ENCODE measurements at regions not wholly inside any gene's neighbourhood (a gene's known extent, or its start where the extent isn't known, plus 50 kb on each side); places are given as distances from the start of the nearest gene placed in this dataset.
"Not testable (repeated sequence)": the region's sequence is repeated elsewhere in the genome, so short reads cannot be mapped to it uniquely, and the experiment has no call there.

DNA sequence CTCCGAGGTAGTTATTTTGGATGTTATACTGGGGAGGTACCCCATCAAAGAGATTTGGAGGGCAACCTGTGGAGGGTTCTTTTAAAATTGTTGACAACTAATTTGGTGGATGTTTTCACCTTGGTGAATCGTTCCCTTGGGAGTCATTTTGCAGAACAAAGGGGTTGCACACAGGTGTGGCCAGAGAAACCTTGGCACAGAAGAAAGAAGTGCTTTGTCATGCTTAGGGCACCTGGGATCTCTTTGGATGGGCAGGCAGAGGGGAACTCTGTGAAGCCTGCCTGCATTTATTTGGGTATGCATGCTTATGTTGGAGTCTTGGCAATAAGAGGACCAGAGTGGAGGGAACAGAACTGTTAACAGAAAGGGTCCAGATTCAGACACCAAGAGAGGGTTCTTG is 376.4 kb upstream of the AMELY start:
- peak overlapping the region; percentile 72 for H3K4me3 Mint-ChIP-seq
- not testable (repeated sequence) for H3K9me3 Mint-ChIP-seq; H3K27me3 Mint-ChIP-seq; H3K27ac Mint-ChIP-seq; ATAC-seq (replicated peaks)
- H3K4me1 Mint-ChIP-seq: peaks cover 30% of the 10 kb centered on the region
- peaks cover 96% of the 10 kb centered on the region for H3K36me3 Mint-ChIP-seq (ENCODE audit: low read depth)

DNA sequence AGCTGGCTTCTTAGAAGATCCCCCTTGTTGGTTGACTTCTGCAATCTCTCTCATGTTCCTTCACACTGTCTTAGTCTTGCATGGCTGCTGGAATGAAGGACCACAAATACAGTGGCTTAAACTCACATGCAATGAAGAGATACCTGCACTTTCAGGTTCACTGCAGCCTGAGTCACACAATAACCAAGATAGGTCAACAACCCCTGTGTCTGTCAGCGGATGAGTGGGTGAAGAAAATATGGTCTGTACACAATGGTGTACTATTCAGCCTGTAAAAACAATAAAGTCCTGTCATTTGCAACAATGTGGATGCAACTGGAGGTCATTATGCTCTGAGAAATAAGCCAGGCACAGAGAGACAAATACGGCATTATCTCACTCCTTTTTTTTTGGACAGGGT is 373.8 kb upstream of the AMELY start:
- peaks cover 94% of the 10 kb centered on the region for H3K36me3 Mint-ChIP-seq (ENCODE audit: low read depth)
- no peaks in the 10 kb centered on the region for H3K9me3 Mint-ChIP-seq
- H3K27ac Mint-ChIP-seq: peak overlapping the region; percentile 63
- peak overlapping the region; percentile 64 for H3K4me3 Mint-ChIP-seq
- peaks cover 21% of the 10 kb centered on the region for H3K4me1 Mint-ChIP-seq
- ATAC-seq (replicated peaks): peak; percentile 63
- no peaks in the 10 kb centered on the region for H3K27me3 Mint-ChIP-seq

DNA sequence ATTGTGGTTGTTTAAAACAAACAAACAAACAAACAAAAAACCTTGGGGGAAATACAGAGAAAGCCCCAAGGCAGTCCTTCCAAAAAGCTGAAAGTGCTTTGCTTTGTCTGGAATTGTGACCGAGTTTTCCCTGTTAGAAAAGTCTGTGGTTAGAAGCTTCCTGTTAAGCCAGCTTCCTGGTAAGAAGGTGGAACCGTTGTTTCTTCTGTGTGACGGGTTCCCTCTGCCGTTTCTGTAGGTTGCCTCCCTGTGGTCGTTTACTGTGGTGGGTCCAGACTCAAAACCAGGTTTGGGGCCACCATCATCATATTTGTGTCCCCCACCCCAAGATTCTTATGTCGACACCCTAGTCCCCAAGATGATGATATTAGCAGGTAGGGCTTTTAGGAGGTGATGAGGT is 371.4 kb upstream of the AMELY start:
- peak overlapping the region; percentile 85 for H3K27ac Mint-ChIP-seq
- H3K4me1 Mint-ChIP-seq: peaks cover 16% of the 10 kb centered on the region
- H3K27me3 Mint-ChIP-seq: no peaks in the 10 kb centered on the region
- H3K9me3 Mint-ChIP-seq: no peaks in the 10 kb centered on the region
- ATAC-seq (replicated peaks): no peak
- peaks cover 95% of the 10 kb centered on the region for H3K36me3 Mint-ChIP-seq (ENCODE audit: low read depth)
- peak overlapping the region; percentile 62 for H3K4me3 Mint-ChIP-seq

DNA sequence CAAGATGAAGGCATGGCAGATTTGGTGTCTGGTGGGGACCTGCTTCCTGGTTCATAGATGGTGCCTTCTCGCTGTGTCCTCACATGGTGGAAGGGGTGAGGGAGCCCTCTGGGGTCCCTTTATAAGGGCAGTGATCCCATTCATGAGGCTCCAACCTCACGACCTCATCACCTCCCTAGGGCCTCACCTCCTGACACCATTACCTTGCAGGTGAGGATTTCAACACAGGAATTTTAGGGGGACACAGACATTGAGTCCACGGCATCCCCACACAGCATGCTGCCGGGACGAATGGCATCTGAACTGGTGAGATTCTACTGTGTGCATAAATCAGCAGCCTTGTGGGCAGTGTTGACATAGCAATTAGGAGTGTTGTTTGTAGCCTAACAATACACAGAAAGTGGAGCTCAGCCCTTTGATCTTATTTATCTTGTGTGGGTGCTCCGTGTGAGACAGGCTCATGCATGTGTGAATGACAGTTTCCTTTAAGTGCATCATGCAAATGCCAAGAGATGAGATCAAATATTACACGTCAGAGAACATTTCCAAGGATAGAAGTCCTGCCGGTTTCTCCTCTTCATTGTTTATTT is 368.7 kb upstream of the AMELY start:
- peaks cover 98% of the 10 kb centered on the region for H3K36me3 Mint-ChIP-seq (ENCODE audit: low read depth)

DNA sequence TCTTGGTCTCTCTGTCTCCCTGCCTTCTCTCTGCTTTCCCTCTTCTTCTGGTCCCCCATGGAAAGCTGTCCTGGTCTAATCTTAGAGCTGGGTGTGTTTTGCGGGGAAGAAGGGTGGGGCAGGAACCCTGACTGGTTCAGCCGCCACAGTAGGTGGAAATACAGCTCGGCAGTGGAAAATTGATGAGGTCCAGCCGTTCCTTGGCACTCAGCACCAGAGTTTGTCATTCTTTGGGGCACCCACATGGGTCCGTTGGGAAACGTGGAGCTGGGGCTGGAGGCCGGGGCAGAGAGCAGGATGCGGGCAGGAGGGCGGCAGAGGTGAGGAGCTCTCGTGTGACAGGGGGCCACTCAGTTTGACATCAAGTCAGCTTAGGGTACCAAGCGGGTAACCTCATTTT is 364.2 kb upstream of the AMELY start:
- Mint-ChIP-seq H3K9me3 (no peaks in the 10 kb centered on the region), H3K27ac (peak overlapping the region; percentile 97), H3K27me3 (no peaks in the 10 kb centered on the region), H3K4me3 (peak overlapping the region; percentile 99), H3K4me1 (no peaks in the 10 kb centered on the region), H3K36me3 (ENCODE audit: low read depth) (peaks cover 61% of the 10 kb centered on the region)
- ATAC-seq (replicated peaks): no peak

More for the DNA sequence above, 368.7 kb upstream of the AMELY start:
- H3K9me3 Mint-ChIP-seq, H3K27me3 Mint-ChIP-seq: not testable (repeated sequence)
- peaks cover 12% of the 10 kb centered on the region for H3K4me1 Mint-ChIP-seq
- peak; percentile 73 for ATAC-seq (replicated peaks)
- peak overlapping the region; percentile 99 for H3K4me3 Mint-ChIP-seq
- H3K27ac Mint-ChIP-seq: peak overlapping the region; percentile 81

DNA sequence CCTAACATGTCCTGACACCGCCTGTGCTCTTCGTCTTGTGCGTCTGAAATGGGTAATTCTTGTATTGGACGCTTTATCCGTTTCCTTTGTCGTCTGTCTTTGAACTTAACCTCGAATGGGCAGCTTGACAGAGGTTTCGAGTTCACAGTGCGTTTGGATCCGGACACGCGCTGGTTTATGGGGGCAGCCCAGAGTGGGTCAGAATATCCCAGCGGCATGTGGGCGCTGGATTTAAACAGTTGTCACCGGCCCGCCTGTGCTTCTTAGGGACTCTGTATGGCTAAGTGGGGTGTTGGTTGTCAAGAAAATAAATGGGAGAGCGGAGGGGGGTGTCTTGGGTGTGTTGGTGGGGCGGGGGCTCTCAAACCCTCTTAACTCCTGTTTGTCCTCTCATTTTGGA is 363.5 kb upstream of the AMELY start:
- peak overlapping the region; percentile 97 for H3K27ac Mint-ChIP-seq
- no peaks in the 10 kb centered on the region for H3K9me3 Mint-ChIP-seq
- H3K36me3 Mint-ChIP-seq (ENCODE audit: low read depth): peaks cover 54% of the 10 kb centered on the region
- H3K4me3 Mint-ChIP-seq: peak overlapping the region; percentile 99
- no peaks in the 10 kb centered on the region for H3K27me3 Mint-ChIP-seq
- ATAC-seq (replicated peaks): no peak
- no peaks in the 10 kb centered on the region for H3K4me1 Mint-ChIP-seq

DNA sequence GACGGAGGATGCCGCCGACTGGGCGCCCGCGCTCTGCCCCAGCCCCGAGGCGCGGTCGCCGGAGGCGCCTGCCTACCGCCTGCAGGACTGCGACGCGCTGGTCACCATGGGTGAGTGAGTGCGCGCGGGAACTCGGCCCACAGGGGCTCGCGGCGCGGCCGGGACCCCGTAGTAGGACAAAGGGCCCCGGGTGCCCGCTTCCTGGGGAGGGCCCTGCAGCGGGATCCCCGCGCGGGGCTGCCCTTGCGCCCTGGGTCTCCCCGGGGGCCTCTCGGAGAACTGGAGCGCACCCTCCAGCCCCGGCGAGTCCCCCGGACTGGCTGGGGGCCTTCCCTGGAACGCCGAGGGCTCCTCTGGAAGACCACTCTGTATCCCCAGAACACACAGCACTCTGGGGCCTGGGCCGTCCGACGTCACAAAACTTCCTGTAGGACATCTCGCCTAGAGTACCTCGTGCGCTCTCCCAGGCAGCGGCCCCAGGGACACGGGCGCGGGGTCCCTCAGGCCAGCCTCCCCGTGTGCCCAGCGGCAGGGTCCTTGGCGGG is 362.9 kb upstream of the AMELY start:
- Mint-ChIP-seq H3K27me3 (no peaks in the 10 kb centered on the region), H3K27ac (peak overlapping the region; percentile 97), H3K4me1 (no peaks in the 10 kb centered on the region), H3K9me3 (no peaks in the 10 kb centered on the region), H3K4me3 (peak overlapping the region; percentile 99), H3K36me3 (ENCODE audit: low read depth) (peaks cover 48% of the 10 kb centered on the region)
- ATAC-seq (replicated peaks): peak; percentile 5

DNA sequence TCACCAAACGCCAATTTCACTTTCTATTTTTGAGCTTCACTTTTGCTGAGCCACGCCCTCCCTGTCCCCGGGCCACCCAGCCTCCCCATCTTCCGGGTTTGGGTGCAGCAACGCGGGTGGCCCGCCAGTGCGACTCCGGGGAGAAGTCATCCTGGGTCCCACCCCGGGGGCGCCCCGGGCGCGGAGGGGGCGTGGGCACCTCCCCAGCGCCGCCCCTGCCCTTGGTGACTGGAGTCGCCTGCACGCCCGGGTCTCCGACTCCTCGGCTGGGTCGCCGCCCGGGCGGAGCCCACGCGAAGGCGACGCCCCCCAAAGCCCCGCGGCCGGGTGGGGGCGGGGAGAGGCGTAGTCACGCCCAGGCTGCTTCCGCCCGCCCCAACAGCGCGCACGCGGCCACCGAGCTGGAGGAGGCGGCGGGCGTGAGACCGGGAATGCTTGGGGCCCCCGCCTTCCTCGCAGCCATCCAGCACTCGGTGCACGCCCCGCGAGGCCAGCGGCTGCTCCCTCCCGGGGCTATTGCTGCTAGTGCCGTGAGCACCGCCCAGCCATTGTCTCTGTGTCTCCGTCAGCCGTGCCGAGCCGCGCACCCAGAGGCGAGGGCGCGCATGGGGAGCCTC is 362.1 kb upstream of the AMELY start:
- H3K4me3 Mint-ChIP-seq: peak overlapping the region; percentile 87
- H3K36me3 Mint-ChIP-seq (ENCODE audit: low read depth): peaks cover 41% of the 10 kb centered on the region
- ATAC-seq (replicated peaks): peak; percentile 82
- H3K9me3 Mint-ChIP-seq: no peaks in the 10 kb centered on the region
- H3K27ac Mint-ChIP-seq: peak overlapping the region; percentile 89
- no peaks in the 10 kb centered on the region for H3K4me1 Mint-ChIP-seq
- H3K27me3 Mint-ChIP-seq: no peaks in the 10 kb centered on the region

DNA sequence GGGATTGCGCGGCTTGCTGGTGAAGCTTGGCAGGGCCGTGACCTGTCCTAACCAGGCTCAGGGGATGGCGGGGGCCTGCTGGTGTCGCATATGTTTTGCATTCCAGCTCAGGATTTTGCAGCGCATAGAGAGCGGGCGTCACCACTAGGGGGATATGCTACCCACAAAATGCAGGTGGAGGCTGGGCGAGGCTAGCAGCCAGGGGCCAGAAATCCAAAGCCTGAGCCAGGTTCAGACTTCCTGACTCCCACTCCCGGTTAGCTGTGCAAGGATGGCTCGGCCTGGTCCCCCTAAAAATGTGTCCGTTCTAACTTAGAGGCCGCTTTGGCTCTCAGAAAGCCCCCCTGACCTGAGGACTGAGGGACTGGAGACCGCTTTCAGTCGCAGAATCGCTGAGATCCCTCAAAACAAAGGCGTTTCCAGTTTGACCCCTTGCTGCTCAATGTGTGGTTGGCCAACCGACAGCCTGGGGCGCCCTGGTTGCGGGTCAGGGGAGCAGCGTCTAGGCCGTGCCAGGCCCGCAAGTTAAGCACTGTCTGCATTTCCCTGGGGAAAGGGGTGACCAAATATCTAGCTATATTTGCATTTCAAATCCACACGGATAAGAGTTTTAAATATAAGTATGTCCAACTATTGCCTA is 361.1 kb upstream of the AMELY start:
- H3K9me3 Mint-ChIP-seq: no peaks in the 10 kb centered on the region
- peak overlapping the region; percentile 87 for H3K4me3 Mint-ChIP-seq
- H3K27me3 Mint-ChIP-seq: no peaks in the 10 kb centered on the region
- peak overlapping the region; percentile 89 for H3K27ac Mint-ChIP-seq
- no peaks in the 10 kb centered on the region for H3K4me1 Mint-ChIP-seq
- peak; percentile 29 for ATAC-seq (replicated peaks)
- peaks cover 31% of the 10 kb centered on the region for H3K36me3 Mint-ChIP-seq (ENCODE audit: low read depth)

DNA sequence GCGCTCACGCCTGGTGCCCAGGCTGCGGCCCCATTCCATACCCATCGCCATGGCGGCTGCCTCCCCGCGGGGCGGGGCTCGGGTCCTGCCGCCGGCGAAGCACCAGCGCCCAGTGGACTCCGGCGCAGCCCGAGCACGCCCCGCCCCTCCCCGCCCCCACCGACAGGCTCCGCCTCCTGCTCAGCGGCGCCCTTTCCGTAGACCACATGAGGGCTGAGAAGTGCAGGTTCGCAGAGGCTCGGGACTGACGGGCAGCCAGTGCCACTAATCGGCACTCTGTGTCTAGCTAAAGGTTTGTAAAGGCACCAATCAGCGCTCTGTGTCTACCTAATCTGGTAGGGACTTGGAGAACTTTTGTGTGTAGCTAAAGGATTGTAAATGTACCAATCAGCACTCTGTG is 352.2 kb upstream of the AMELY start:
- peak; percentile 21 for ATAC-seq (replicated peaks)
- Mint-ChIP-seq H3K9me3 (no peaks in the 10 kb centered on the region), H3K27me3 (no peaks in the 10 kb centered on the region), H3K27ac (no peak overlapping the region), H3K36me3 (ENCODE audit: low read depth) (no peaks in the 10 kb centered on the region), H3K4me1 (no peaks in the 10 kb centered on the region), H3K4me3 (no peak overlapping the region)

DNA sequence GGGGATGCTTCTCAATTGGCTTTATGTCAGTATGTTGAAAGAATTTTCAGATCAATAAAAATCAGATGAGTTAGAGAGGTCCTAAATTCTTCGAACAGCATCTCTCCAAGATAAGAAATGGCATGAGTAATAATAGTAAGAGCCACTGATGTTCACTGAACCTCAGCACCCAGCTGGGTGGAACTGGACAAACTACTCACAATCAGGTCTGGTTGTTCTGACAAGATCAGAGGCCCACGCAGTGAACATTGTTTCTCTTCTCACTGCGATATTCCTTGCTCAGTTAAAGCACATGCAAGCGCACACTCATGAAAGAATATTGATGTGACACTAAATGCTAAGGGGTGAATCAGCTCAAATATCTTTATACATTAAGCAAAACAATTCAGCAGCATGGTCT is 351.0 kb upstream of the AMELY start:
- H3K4me1 Mint-ChIP-seq: no peaks in the 10 kb centered on the region
- no peak overlapping the region for H3K27ac Mint-ChIP-seq
- H3K27me3 Mint-ChIP-seq: no peaks in the 10 kb centered on the region

DNA sequence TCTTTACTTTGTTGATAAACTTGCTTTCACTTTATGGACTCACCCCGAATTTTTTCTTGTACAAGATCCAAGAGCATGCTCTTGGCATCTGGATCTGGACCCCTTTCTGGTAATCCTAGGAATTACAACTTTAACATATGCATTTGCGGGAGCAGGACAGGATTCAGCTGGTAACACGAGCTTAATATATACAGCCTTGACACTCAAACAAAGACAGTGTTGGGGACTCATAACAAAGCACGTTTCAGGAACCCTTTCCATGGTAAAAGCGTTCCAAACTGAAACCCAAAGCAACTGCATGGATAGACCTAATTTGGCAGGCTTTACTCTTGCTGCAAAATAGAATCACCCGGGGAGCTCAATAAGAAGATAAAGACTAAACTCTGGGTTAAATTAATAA is 349.7 kb upstream of the AMELY start:
- Mint-ChIP-seq H3K36me3 (ENCODE audit: low read depth) (no peaks in the 10 kb centered on the region), H3K4me3 (no peak overlapping the region), H3K4me1 (no peaks in the 10 kb centered on the region), H3K9me3 (no peaks in the 10 kb centered on the region), H3K27me3 (no peaks in the 10 kb centered on the region), H3K27ac (no peak overlapping the region)
- no peak for ATAC-seq (replicated peaks)

More for the DNA sequence above, 351.0 kb upstream of the AMELY start:
- no peak overlapping the region for H3K4me3 Mint-ChIP-seq
- ATAC-seq (replicated peaks): no peak
- no peaks in the 10 kb centered on the region for H3K9me3 Mint-ChIP-seq
- H3K36me3 Mint-ChIP-seq (ENCODE audit: low read depth): no peaks in the 10 kb centered on the region

DNA sequence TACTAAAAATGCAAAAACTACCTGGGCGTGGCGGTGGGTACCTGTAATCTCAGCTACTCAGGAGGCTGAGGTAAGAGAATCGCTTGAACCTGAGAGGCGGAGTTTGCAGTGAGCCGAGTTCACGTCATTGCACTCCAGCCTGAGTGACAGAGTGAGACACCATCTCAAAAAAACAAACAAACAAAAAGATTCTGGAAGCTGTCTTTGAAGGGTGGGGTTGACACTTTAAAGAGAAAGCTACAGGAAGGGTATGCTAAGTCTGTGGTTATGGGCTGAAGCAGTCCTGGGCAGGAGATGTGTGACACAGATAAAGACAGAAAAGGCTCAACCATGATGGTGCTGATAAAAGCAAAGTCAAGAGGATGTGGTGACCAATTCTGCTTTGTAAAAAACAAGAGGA is 328.5 kb upstream of the AMELY start:
- Mint-ChIP-seq H3K27ac (peak overlapping the region; percentile 87), H3K36me3 (ENCODE audit: low read depth) (no peaks in the 10 kb centered on the region), H3K4me1 (peaks cover 15% of the 10 kb centered on the region), H3K4me3 (peak overlapping the region; percentile 70), H3K27me3 (no peaks in the 10 kb centered on the region), H3K9me3 (peaks cover 7% of the 10 kb centered on the region)
- peak; percentile 94 for ATAC-seq (replicated peaks)

DNA sequence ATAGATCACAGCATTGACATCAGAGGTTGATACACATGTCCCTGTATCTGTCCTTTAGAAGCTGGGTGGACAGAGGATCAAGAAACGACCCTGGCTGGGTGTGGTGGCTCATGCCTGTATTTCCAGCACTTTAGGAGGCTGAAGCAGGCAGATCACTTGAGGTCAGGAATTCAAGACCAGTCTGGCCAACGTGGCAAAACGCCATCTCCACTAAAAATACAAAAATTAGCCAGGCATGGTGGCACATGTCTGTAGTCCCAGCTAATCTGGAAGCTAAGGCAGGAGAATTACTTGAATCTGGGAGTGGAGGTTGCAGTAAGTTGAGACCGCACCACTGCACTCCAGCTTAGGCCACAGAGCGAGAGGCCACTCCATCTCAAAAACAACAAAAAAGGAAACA is 300.4 kb upstream of the AMELY start:
- Mint-ChIP-seq H3K27me3 (no peaks in the 10 kb centered on the region), H3K27ac (no peak overlapping the region), H3K4me3 (no peak overlapping the region), H3K36me3 (ENCODE audit: low read depth) (no peaks in the 10 kb centered on the region), H3K9me3 (no peaks in the 10 kb centered on the region), H3K4me1 (no peaks in the 10 kb centered on the region)
- ATAC-seq (replicated peaks): no peak

DNA sequence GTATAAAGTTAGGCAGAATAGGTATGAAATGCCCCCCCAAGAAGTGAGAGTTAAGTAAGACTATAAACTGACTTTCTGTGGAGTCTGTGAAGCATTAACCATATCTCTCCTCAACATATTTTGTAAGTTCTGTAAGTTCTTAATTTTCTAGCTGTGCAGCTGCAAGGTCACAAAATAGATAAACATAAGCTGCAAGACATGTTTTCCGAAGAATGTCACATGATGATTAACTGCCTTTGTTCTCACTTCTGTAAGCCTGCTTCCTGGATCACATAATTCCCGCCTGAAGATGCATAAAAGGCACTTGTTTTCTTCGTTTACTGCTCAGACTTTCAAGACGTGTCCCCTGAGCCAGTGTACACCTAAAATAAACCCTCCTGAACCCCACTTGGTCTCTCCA is 292.9 kb upstream of the AMELY start:
- no peak for ATAC-seq (replicated peaks)
- Mint-ChIP-seq H3K4me3 (no peak overlapping the region), H3K27ac (no peak overlapping the region), H3K9me3 (no peaks in the 10 kb centered on the region), H3K36me3 (ENCODE audit: low read depth) (no peaks in the 10 kb centered on the region), H3K4me1 (no peaks in the 10 kb centered on the region), H3K27me3 (no peaks in the 10 kb centered on the region)
